GM23338 (cell line): ENCODE measurements at regions not wholly inside any gene's neighbourhood (a gene's known extent, or its start where the extent isn't known, plus 50 kb on each side); places are given as distances from the start of the nearest gene placed in this dataset.

Experiments
- ATAC-seq: fragments of 200-7000 bp; cut with Tn5 transposase; 3 replicates; pipeline ENCODE4 v1.9.1; 2020
- DNase-seq: peaks from one replicate; pipeline ENCODE4 v3.0.0-alpha.2; 2015; ENCODE audit warnings: low spot score
- H2AFZ ChIP-seq: fragments of 200-600 bp; sonication (generic); 2 replicates; pipeline ENCODE4 v1.8.0; 2016; ENCODE audit warnings: antibody characterized with exemption, mild to moderate bottlenecking, moderate library complexity
- H3F3A ChIP-seq: fragments of 200-600 bp; sonication (generic); replicated peaks from 2 replicates; pipeline ENCODE4 v1.8.0; 2017; ENCODE audit warnings: antibody characterized with exemption, mixed run types, low read depth
- H3K27ac ChIP-seq: fragments of 200-600 bp; sonication (generic); 2 replicates; pipeline ENCODE4 v1.6.1; 2016; ENCODE audit warnings: low read depth
- H3K27me3 ChIP-seq: fragments of 200-600 bp; sonication (generic); 2 replicates; pipeline ENCODE4 v1.8.0; 2016; ENCODE audit warnings: mild to moderate bottlenecking, mixed run types, moderate library complexity; ENCODE audit not compliant: insufficient read depth
- H3K36me3 ChIP-seq: fragments of 200-600 bp; sonication (generic); 2 replicates; pipeline ENCODE4 v1.8.0; 2016; ENCODE audit warnings: mild to moderate bottlenecking; ENCODE audit not compliant: insufficient read depth
- H3K4me1 ChIP-seq: fragments of 200-600 bp; sonication (generic); 2 replicates; pipeline ENCODE4 v1.8.0; 2016; ENCODE audit warnings: mild to moderate bottlenecking, moderate library complexity; ENCODE audit not compliant: insufficient read depth
- H3K4me2 ChIP-seq: fragments of 200-600 bp; sonication (generic); 2 replicates; pipeline ENCODE4 v1.7.1; 2017; ENCODE audit warnings: mixed run types
- H3K4me3 ChIP-seq: fragments of 200-600 bp; sonication (generic); 2 replicates; pipeline ENCODE4 v1.6.1; 2016; ENCODE audit warnings: mixed run types
- H3K79me2 ChIP-seq: fragments of 200-600 bp; sonication (generic); replicated peaks from 2 replicates; pipeline ENCODE4 v1.8.0; 2017; ENCODE audit warnings: mild to moderate bottlenecking; ENCODE audit not compliant: insufficient read depth
- H3K9me2 ChIP-seq: fragments of 200-600 bp; sonication (generic); 2 replicates; pipeline ENCODE4 v1.8.0; 2017; ENCODE audit not compliant: insufficient read depth
- H4K20me1 ChIP-seq: fragments of 200-600 bp; sonication (generic); replicated peaks from 2 replicates; pipeline ENCODE4 v1.8.0; 2017; ENCODE audit warnings: mild to moderate bottlenecking; ENCODE audit not compliant: insufficient read depth
- H3K27ac Mint-ChIP-seq: 2 replicates; pipeline ENCODE4 v1.8.0; 2020; ENCODE audit warnings: inconsistent platforms, mild to moderate bottlenecking, moderate library complexity, mixed read lengths
- H3K27me3 Mint-ChIP-seq: 3 replicates; pipeline ENCODE4 v1.8.0; 2022; ENCODE audit warnings: low read depth, mild to moderate bottlenecking, moderate library complexity, mixed read lengths, inconsistent platforms; ENCODE audit not compliant: insufficient read depth, poor library complexity
- H3K36me3 Mint-ChIP-seq: 3 replicates; pipeline ENCODE4 v1.8.0; 2021; ENCODE audit warnings: low read depth, mild to moderate bottlenecking, inconsistent platforms, moderate library complexity, mixed read lengths
- H3K4me1 Mint-ChIP-seq: 3 replicates; pipeline ENCODE4 v1.8.0; 2020; ENCODE audit warnings: mild to moderate bottlenecking, inconsistent platforms, mixed read lengths
- H3K4me3 Mint-ChIP-seq: 3 replicates; pipeline ENCODE4 v1.8.0; 2021; ENCODE audit warnings: moderate library complexity, mild to moderate bottlenecking, inconsistent platforms, mixed read lengths
- H3K9me3 Mint-ChIP-seq: 3 replicates; pipeline ENCODE4 v1.8.0; 2020; ENCODE audit warnings: moderate library complexity, mild to moderate bottlenecking, inconsistent platforms, mixed read lengths
- EZH2 ChIP-seq: fragments of 200-600 bp; sonication (generic); IDR thresholded peaks from one replicate; pipeline ENCODE4 v1.8.0; 2017; ENCODE audit warnings: antibody characterized with exemption, mild to moderate bottlenecking, low read depth; ENCODE audit not compliant: unreplicated experiment
- EZH2phosphoT487 ChIP-seq: fragments of 200-600 bp; sonication (generic); IDR thresholded peaks from one replicate; pipeline ENCODE4 v1.8.1; 2018; ENCODE audit warnings: antibody characterized with exemption; ENCODE audit not compliant: unreplicated experiment
- NANOG ChIP-seq: IDR thresholded peaks from 2 replicates; pipeline ENCODE4 v1.6.1; 2016; ENCODE audit warnings: antibody characterized with exemption, borderline replicate concordance
- STAT1 ChIP-seq: IDR thresholded peaks from one replicate; pipeline ENCODE4 v1.6.1; 2016; ENCODE audit warnings: antibody characterized with exemption; ENCODE audit not compliant: unreplicated experiment
- TF ChIP-seq, protein P1 (sequence below): IDR thresholded peaks from one replicate; pipeline ENCODE4 v1.6.1; 2018; ENCODE audit warnings: antibody characterized with exemption; ENCODE audit not compliant: unreplicated experiment
- TF ChIP-seq, protein P2 (sequence below), 2 experiments: fragments of 200-600 bp in 1 of 2; sonication (generic) in 1 of 2; conservative IDR thresholded peaks; 2 replicates each; pipeline versions ENCODE4 v1.5.1 to v1.6.1; 2016 to 2017; ENCODE audit warnings: antibody characterized with exemption in 2 of 2, low read depth in 2 of 2, mild to moderate bottlenecking in 2 of 2, moderate library complexity in 1 of 2

- ATAC-seq = no peak
- Histone ChIP-seq H3K79me2 (no peaks in the 10 kb centered on the region), H3K4me2 (no peak overlapping the region), H4K20me1 (no peaks in the 10 kb centered on the region), H2AFZ (no peak overlapping the region), H3K27ac (no peak overlapping the region), H3K36me3 (no peaks in the 10 kb centered on the region), H3K4me1 (peaks cover 2% of the 10 kb centered on the region; the same call in 1 of the 2 replicates), H3K27me3 (no peaks in the 10 kb centered on the region), H3F3A (no peaks in the 10 kb centered on the region), H3K9me2 (peaks cover 15% of the 10 kb centered on the region; the same call in 1 of the 2 replicates), H3K4me3 (no peak overlapping the region)
- Mint-ChIP-seq H3K4me3 (no peak overlapping the region), H3K4me1 (peaks cover 24% of the 10 kb centered on the region), H3K9me3 (no peaks in the 10 kb centered on the region), H3K27ac (no peak overlapping the region), H3K36me3 (no peaks in the 10 kb centered on the region), H3K27me3 (peaks cover 3% of the 10 kb centered on the region)
- TF ChIP-seq, protein P1, sequence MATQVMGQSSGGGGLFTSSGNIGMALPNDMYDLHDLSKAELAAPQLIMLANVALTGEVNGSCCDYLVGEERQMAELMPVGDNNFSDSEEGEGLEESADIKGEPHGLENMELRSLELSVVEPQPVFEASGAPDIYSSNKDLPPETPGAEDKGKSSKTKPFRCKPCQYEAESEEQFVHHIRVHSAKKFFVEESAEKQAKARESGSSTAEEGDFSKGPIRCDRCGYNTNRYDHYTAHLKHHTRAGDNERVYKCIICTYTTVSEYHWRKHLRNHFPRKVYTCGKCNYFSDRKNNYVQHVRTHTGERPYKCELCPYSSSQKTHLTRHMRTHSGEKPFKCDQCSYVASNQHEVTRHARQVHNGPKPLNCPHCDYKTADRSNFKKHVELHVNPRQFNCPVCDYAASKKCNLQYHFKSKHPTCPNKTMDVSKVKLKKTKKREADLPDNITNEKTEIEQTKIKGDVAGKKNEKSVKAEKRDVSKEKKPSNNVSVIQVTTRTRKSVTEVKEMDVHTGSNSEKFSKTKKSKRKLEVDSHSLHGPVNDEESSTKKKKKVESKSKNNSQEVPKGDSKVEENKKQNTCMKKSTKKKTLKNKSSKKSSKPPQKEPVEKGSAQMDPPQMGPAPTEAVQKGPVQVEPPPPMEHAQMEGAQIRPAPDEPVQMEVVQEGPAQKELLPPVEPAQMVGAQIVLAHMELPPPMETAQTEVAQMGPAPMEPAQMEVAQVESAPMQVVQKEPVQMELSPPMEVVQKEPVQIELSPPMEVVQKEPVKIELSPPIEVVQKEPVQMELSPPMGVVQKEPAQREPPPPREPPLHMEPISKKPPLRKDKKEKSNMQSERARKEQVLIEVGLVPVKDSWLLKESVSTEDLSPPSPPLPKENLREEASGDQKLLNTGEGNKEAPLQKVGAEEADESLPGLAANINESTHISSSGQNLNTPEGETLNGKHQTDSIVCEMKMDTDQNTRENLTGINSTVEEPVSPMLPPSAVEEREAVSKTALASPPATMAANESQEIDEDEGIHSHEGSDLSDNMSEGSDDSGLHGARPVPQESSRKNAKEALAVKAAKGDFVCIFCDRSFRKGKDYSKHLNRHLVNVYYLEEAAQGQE = no peak
- TF ChIP-seq EZH2 = no peak
- no peak for TF ChIP-seq EZH2phosphoT487
- TF ChIP-seq STAT1 = no peak
- no peak for DNase-seq
Measured at GRCh38 chr1:36732015-36732356, 249.3 kb upstream of the CSF3R start.

- Mint-ChIP-seq H3K4me1 (peaks cover 19% of the 10 kb centered on the region), H3K4me3 (no peak overlapping the region), H3K36me3 (no peaks in the 10 kb centered on the region), H3K27ac (no peak overlapping the region), H3K9me3 (no peaks in the 10 kb centered on the region), H3K27me3 (peaks cover 3% of the 10 kb centered on the region)
- Histone ChIP-seq H3F3A (no peaks in the 10 kb centered on the region), H3K27ac (no peak overlapping the region), H3K27me3 (no peaks in the 10 kb centered on the region), H3K36me3 (no peaks in the 10 kb centered on the region), H3K9me2 (peaks cover 15% of the 10 kb centered on the region; the same call in 1 of the 2 replicates), H4K20me1 (no peaks in the 10 kb centered on the region), H3K79me2 (no peaks in the 10 kb centered on the region), H2AFZ (no peak overlapping the region), H3K4me3 (no peak overlapping the region), H3K4me2 (no peak overlapping the region), H3K4me1 (no peaks in the 10 kb centered on the region)
- TF ChIP-seq EZH2 = no peak
- TF ChIP-seq, protein P1 = no peak
- TF ChIP-seq, protein P2, sequence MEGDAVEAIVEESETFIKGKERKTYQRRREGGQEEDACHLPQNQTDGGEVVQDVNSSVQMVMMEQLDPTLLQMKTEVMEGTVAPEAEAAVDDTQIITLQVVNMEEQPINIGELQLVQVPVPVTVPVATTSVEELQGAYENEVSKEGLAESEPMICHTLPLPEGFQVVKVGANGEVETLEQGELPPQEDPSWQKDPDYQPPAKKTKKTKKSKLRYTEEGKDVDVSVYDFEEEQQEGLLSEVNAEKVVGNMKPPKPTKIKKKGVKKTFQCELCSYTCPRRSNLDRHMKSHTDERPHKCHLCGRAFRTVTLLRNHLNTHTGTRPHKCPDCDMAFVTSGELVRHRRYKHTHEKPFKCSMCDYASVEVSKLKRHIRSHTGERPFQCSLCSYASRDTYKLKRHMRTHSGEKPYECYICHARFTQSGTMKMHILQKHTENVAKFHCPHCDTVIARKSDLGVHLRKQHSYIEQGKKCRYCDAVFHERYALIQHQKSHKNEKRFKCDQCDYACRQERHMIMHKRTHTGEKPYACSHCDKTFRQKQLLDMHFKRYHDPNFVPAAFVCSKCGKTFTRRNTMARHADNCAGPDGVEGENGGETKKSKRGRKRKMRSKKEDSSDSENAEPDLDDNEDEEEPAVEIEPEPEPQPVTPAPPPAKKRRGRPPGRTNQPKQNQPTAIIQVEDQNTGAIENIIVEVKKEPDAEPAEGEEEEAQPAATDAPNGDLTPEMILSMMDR (conservative IDR thresholded peaks at IDR 0.05; ENCODE audit: low read depth in 2 of 2) = peak; percentile 33 to 45
- no peak for TF ChIP-seq NANOG
- no peak for TF ChIP-seq EZH2phosphoT487
- peak; percentile 32 for DNase-seq
- peak; percentile 58 for ATAC-seq
Measured at GRCh38 chr1:36731226-36732014, 248.7 kb upstream of the CSF3R start.
